ENCODE measurements at regions not wholly inside any gene's neighbourhood (a gene's known extent, or its start where the extent isn't known, plus 50 kb on each side); places are given as distances from the start of the nearest gene placed in this dataset.

DNA sequence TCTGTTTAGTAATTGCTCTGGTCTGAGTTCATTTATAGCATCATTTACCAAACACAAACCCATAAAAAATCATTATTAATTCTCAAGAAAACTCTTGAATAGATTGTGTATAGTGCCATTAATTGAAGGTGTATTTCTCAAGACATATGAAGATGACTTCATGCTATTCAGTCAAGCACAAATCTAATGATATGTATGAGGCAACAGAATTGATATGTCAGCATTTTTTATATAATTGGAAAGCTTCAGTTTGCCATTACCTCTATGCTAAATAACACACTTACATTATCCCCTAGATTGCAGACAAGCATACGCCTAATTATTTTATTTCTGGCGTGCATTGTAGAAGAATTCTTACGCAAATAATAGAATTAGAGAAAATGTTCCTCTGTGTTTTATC is 461.8 kb downstream of the PDHA2 start:
- no peak for DNase-seq (ENCODE audit: low read depth)
- TF ChIP-seq CTCF (IDR thresholded peaks at IDR 0.05; ENCODE audit: insufficient read depth, low read length) = no peak
- no peak overlapping the region for H3K4me3 ChIP-seq (ENCODE audit: low read depth, low read length)

GRCh38 chr4:96305030-96305429 is 465.1 kb downstream of the PDHA2 start:
- no peak overlapping the region for H3K4me3 ChIP-seq (ENCODE audit: low read depth, low read length)
- no peak for TF ChIP-seq CTCF (IDR thresholded peaks at IDR 0.05; ENCODE audit: insufficient read depth, low read length)
- no peak for DNase-seq (ENCODE audit: low read depth)

DNA sequence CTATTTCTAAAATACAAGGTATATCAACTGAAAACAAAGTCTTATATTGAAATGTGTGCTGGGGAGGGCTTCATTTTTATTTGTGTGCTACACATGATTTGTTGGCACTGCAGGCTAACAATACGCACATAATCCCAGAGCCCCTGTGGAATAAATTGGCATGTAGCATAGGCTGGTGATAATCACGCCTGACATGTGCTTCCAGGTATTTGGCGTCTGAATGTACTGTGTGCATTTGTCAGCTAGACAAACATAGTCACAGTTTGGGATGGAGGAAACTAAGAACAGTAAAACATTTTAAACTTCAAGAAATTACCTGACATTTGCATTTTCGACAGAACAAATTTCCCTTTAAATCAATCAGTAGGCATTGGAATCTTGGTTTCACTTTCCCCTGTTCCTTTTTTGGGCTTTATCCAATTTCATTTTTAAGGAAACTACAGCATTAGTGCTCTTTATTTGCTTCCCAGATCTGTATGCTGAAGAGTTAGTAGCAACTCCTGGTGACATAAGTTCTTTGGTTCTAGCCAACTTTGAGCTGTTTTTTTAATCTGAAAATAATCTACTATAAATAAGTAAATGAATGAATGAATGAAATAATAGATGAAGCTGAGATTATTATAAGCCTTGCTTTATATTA is 472.3 kb downstream of the PDHA2 start:
- DNase-seq (ENCODE audit: low read depth) = no peak
- no peak overlapping the region for H3K4me3 ChIP-seq (ENCODE audit: low read depth, low read length)
- no peak for TF ChIP-seq CTCF (IDR thresholded peaks at IDR 0.05; ENCODE audit: insufficient read depth, low read length)

DNA sequence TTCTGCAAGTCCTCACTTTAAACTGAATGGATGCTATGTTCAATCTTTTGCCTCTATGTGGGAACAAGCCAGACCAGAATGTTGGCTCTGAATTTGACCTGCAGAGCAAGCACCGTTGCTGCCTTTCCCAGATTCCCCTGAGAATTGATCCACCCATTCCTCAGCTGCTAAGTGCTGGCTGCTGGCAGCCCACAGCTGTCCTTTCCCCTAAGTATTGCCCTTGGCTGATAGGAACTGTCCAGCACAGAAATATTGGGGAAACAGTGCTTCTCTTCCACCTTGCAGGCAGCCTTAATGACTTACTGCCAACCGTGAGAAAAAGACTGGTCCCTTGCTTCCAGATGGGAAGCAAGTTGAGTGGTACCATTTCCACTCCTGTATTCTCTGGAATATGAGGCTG is 475.9 kb downstream of the PDHA2 start:
- no peak for TF ChIP-seq CTCF (IDR thresholded peaks at IDR 0.05; ENCODE audit: insufficient read depth, low read length)
- no peak overlapping the region for H3K4me3 ChIP-seq (ENCODE audit: low read depth, low read length)
- no peak for DNase-seq (ENCODE audit: low read depth)

DNA sequence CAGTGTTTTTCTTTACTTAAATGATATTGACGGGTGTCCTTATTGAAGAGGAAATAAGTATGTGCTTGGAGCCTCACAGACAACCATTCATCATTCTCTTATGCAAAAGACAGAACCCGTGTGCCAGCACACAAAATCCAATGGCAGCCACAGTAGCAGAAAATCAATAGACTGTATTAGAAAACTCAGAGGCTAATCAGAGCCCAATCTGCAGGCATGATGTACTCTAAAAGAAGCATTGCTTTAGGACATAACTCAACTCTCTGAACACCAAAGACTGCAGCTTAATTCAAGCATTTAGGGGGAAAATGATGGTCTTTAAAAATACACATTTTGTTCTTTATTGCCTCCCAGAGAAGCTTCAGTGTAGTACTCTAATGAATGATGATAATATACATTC is 476.9 kb downstream of the PDHA2 start:
- TF ChIP-seq CTCF (IDR thresholded peaks at IDR 0.05; ENCODE audit: insufficient read depth, low read length) = no peak

DNA sequence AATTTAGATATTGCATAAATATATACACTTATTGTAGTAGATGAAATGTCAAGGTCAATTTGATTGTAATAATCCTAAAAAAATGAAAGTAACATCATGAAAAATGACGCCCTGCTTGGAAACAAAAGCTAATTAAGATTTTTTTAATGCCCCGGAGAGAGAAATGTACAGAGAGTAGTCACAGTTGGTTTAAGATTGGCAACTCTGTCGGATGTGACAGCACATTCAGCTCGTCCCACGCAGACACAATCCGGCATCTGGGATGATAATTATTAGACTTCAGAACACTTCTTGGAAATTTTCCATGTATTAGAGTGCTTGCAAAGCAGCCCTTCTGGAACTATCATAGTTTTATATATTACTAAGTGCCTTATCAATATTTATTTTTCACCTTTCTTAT is 478.0 kb downstream of the PDHA2 start:
- H3K4me3 ChIP-seq (ENCODE audit: low read depth, low read length) = no peak overlapping the region
- no peak for DNase-seq (ENCODE audit: low read depth)
- TF ChIP-seq CTCF (IDR thresholded peaks at IDR 0.05; ENCODE audit: insufficient read depth, low read length) = no peak

More for the DNA sequence above, 476.9 kb downstream of the PDHA2 start:
- H3K4me3 ChIP-seq (ENCODE audit: low read depth, low read length) = no peak overlapping the region
- no peak for DNase-seq (ENCODE audit: low read depth)

DNA sequence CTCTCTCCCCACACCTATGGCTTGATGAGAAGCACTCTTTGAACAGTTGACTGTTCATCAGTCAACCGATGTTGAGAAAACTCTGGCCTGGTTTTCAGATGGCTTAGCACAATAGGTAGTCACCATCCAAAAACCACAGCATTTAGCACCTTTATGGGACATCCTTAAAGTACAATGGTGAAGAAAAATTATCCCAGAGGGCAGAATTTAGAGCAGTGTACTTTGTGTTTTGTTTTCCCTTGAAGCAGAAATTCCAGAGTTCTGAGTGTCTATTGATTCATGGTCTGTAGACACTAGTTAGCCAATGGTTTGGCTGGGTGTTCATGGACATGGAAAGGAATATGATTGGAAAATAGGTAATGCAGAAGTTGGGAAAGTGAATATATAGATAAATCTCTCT is 487.0 kb downstream of the PDHA2 start:
- DNase-seq (ENCODE audit: low read depth) = no peak
- no peak for TF ChIP-seq CTCF (IDR thresholded peaks at IDR 0.05; ENCODE audit: insufficient read depth, low read length)
- no peak overlapping the region for H3K4me3 ChIP-seq (ENCODE audit: low read depth, low read length)

All from fibroblast of the aortic adventitia (primary cell).